HG02852 (cell line): ENCODE measurements at regions not wholly inside any gene's neighbourhood (a gene's known extent, or its start where the extent isn't known, plus 50 kb on each side); places are given as distances from the start of the nearest gene placed in this dataset.
"Not testable (repeated sequence)": the region's sequence is repeated elsewhere in the genome, so short reads cannot be mapped to it uniquely, and the experiment has no call there.

Source experiments
- ATAC-seq: cut with Tn5 transposase; IDR thresholded peaks from one replicate; pipeline ENCODE4 v1.9.1; 2021; ENCODE audit warnings: mild to moderate bottlenecking, moderate library complexity; ENCODE audit not compliant: unreplicated experiment

GRCh38 chr10:131577178-131577555, 265.6 kb upstream of the TCERG1L start:
- ATAC-seq: no peak

- ATAC-seq: no peak
Observed at GRCh38 chr10:131577786-131578471, 266.4 kb upstream of the TCERG1L start.

- ATAC-seq: no peak
Observed at GRCh38 chr10:131578472-131578970, 267.0 kb upstream of the TCERG1L start.

GRCh38 chr10:131579251-131580071, 267.9 kb upstream of the TCERG1L start:
- no peak for ATAC-seq

- no peak for ATAC-seq
Observed at GRCh38 chr10:131580076-131580652, 268.6 kb upstream of the TCERG1L start.

GRCh38 chr10:131580674-131581073, 269.2 kb upstream of the TCERG1L start:
- ATAC-seq: no peak

GRCh38 chr10:131581547-131581946, 270.0 kb upstream of the TCERG1L start:
- not testable (repeated sequence) for ATAC-seq

GRCh38 chr10:131584287-131584686, 272.8 kb upstream of the TCERG1L start:
- no peak for ATAC-seq

GRCh38 chr10:131585761-131586160, 274.2 kb upstream of the TCERG1L start:
- ATAC-seq: no peak

- no peak for ATAC-seq
Observed at GRCh38 chr10:131586958-131587357, 275.4 kb upstream of the TCERG1L start.

GRCh38 chr10:131587976-131588680, 276.6 kb upstream of the TCERG1L start:
- ATAC-seq: no peak

GRCh38 chr10:131588704-131589220, 277.2 kb upstream of the TCERG1L start:
- ATAC-seq: no peak

- ATAC-seq: no peak
Observed at GRCh38 chr10:131590567-131590966, 279.0 kb upstream of the TCERG1L start.

GRCh38 chr10:131591936-131592335, 280.4 kb upstream of the TCERG1L start:
- no peak for ATAC-seq

- ATAC-seq: no peak
Observed at GRCh38 chr10:131609176-131609575, 291.6 kb upstream of the PPP2R2D start.

- no peak for ATAC-seq
Observed at GRCh38 chr10:131615150-131615549, 285.7 kb upstream of the PPP2R2D start.

GRCh38 chr10:131616040-131616439, 284.8 kb upstream of the PPP2R2D start:
- ATAC-seq: no peak

- no peak for ATAC-seq
Observed at GRCh38 chr10:131617113-131617858, 283.5 kb upstream of the PPP2R2D start.

- no peak for ATAC-seq
Observed at GRCh38 chr10:131618587-131619267, 282.1 kb upstream of the PPP2R2D start.

GRCh38 chr10:131620314-131620713, 280.5 kb upstream of the PPP2R2D start:
- ATAC-seq: no peak
